CD4-positive, alpha-beta T cell treated with Interleukin-6 at 100 ng/mL for 8 hours (primary cell): ENCODE measurements at regions not wholly inside any gene's neighbourhood (a gene's known extent, or its start where the extent isn't known, plus 50 kb on each side); places are given as distances from the start of the nearest gene placed in this dataset.

Experiments
- DNase-seq: peaks from one replicate; pipeline ENCODE4 v3.0.0-alpha.2; 2020; ENCODE audit warnings: mixed read lengths, low spot score

- no peak for DNase-seq
Observed at GRCh38 chr15:62749036-62749815, 293.3 kb upstream of the TPM1 start.

- no peak for DNase-seq
Observed at GRCh38 chr15:62750471-62750870, 292.1 kb upstream of the TPM1 start.

DNA sequence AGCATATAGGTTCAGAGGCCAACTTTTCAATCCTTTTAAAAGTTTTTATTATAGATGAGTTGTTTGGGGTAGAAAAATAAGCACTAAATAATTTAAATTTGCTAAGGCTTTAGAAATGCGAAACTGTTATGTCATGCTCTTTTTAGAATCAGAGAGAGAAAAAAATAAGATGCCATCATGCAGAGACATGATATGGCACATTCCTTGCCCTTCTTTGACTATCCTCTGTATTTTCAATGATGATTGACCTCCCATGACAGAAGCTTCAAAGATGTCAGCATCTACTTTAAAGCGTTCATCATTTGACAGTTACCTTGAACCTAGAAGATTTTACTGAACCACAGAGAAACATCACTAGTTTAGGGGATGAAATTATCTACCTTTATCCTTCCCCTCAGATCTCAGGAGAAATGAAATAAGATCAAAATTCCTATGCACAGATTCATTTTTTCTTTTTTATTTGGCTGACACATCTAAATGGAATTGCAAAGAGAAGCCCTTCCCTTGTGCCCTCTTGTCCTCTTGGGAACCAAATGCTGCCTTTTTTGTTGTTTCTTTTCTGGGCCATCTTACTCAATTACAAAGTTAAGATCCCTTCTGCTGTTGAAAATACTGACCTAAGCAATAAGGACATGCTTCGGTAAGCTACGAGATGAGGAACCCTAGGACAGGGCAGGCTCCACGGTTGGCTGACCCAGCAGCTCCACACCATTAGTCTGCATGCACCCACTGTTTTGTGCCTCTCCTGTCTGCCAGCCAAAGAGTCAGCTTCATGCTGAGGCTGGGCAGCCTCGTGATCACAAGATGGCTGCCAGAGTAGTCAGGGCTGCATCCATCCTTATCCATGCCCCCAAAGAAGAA, 289.7 kb upstream of the TPM1 start:
- no peak for DNase-seq

DNA sequence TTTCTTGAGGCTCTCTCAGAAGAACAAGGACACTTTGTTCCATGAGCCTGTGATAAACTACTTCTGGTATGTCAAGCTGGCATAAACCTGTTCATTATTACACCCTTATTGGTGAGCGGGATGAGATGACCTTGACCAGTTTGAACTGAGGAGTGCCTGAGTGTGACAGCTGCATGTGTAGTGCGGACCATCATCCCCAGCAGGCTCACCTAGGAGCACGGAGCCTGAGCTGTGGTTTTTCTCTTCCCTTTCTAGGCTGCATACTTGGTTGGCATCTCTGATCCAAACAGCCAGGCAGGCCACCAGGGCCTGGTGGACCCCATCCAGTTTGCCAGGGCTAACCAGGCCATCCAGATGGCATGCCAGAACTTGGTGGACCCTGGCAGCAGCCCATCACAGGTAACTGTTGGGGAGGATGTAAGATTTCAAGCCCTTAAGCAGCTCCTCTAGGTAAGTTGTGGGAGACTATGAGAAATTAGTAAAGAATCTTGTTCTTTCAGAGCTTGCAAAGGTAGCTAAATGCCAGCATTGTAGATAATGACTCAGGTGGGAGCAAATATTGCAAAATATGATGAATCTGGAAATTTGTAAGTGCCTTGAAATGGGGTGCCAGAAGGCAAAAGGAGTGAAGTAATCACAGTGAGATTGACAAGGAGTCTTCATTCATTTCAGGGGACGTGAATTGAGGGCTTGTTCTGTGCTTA, 288.9 kb upstream of the TPM1 start:
- no peak for DNase-seq

DNA sequence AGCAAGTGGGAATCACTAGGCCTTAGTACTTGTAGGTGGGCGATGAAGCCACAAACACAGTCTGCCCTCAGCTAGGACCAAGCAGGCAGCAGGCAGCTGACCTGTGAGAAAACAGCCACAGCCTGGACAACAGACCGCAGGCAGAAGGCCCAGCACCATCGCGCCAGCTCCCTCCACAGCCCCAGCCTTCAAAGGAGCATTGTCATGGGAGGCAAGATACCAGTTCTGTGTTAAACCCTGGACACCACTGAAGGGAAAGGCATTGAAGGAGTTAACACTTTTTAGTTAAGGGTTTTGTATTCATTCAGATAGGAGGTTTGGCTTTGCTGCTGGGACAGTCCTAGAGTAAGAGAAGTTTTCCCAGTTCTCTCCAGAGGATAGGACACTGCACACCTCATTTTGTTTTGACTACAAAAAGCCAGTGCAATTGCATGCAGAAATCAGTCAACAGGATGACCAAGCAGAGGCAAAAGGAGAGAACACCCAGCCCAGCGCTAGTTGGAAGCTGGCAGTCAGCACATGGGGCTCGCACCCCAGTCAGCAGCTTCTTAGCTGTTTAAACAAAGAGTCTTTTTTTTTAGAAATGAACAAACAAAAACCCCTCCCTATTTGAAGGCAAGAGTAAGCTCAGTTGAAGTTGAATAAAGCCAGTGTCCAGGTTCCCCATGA, 286.1 kb upstream of the TPM1 start:
- no peak for DNase-seq

DNA sequence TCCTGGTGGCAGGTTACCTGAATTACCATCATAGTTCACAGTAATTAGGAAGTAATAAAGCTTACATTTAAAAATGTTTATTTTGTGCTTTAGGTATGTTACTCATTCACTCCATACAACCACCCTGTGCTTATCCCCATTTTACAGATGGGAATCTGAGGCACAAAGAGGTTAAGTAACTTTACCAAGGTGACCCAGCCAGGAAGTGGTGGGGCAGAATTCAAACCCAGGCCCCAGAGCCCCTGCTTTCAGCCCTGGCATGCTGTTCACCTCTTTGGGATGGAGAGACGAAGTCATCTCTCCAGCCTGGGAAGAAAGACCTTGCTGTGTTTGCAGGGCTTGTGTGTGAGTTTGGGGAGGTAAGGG, 285.6 kb upstream of the TPM1 start:
- DNase-seq = no peak

DNA sequence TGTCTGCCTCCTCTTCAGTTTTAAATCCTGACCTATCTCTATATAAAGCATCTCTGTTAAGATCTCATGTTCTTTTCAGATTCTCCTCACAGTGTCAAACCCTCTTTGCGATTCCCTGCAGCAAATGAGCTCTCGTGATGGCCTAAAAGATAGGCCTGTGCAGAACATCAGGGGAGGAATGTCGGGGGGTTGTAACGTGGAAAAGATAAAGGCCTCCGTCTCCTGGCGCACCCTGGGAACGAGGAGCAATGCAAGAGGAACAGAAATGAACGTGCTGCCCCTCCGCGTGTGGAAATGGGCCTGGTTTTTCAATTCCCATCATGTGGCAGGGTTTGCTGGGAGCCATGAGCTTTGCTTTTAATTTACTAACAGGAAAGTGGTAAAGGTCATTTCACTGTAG, 285.0 kb upstream of the TPM1 start:
- no peak for DNase-seq

DNA sequence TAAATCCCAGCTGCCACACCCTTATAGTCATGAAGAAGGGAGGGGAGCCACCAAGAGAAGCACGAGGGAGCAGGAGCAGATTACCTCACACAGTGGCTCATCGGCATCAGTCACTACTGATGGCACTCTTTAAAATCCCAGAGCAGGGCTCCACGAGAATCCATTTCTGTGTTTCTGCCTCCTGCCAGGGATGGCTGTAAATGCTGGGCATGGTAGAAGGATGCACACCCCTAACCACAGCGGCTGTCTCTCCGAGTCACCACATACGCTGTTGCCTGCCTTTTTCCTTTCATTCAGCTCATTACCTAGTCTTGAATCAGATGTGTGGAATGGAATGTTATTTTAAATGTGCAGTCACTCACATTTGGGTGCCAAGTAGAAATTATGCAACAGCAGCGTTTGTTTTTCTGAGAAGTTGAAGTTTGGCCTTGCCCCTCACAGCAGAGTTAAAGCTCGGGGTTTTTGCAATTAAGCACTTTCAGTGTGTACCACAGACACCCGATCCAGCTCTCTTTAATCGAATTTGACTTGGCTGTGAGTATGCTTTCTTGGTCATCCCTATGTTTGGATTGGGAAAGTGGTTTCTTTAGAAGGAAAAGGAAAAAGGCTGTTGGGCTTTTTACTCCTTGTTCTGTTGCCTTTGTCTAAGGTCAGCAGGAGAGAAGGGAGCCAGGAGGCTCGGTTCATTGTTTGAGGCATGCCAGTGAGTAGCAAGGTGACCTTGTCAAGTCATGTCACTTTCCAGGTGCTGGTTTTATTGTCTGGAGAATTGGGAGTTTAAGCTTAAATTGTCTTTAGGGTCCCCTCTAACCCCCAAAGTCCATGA, 284.2 kb upstream of the TPM1 start:
- no peak for DNase-seq

DNA sequence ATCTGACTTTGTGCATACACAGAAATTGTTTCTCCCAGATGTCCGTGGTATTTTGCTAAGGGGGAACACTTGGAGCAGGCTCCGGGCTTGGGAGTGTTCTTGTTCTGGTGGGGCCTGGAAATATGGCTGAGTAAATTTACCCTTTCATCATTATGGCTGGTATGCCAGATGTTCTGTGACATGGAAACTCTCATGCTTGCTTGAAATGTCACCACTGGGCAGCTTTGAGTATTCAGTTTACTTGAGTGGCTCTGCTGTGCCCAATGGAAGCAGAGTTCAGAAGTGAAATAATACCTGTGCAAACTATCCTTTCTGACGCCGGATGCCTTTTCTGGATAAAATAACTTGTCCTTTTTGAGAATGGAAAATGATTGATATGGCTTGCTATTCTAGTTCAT, 283.6 kb upstream of the TPM1 start:
- no peak for DNase-seq

DNA sequence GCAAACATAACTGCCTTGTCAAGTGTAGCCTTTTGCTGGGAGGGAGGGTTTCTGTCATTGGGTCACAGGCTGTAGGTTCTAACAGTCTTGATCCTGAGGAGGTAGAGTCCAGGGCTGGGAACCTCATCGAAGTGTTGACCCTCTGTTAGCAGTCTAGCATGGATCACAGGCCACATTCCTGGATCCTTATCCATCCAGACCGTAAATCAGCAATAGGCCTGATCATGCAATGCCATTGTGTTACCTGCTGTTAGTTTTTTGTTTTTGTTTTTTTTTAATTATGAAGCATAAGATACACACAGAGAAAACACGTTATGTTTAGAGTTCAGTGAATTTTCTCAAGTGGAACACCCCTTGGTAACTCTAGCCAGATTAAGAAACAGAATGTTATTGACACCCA, 282.0 kb upstream of the TPM1 start:
- no peak for DNase-seq

DNA sequence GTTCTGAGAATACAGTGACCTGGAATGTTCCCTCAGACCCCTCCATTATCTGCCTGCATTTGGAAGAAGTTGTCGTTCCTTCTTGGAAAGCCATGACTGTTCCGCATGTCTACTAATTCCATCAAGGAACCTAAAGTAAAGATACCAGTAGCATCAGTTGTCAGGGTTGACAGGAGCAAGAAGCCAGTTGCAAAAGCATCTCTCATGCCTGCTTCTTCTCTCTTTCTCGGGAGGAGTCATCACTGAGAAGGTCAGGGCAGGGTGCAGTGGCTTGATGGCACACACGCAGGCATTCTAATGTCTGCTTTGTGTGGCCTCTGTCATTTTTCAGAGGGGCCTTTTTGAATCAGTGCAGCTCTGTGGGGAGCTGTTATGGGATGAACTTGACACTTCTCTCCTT, 276.6 kb upstream of the TPM1 start:
- DNase-seq = no peak

DNA sequence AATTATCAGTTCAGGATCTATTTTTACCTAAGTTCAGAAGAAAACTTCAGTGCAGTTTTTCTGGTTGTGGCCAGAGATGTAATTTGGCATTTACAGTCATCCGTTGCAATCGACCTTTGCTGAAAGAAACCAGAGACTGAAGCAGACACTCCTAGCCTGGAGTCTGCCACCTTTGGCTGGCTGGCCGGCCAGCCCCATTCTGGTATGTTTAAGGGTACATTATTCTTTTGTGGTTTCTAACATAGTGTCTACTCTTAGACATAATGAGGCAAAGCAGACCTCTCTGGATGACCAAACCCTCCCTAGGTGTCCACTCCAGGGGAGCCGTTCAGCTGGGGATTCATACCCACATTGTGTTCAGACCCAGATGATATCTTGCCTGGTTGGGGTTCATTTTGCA, 275.9 kb upstream of the TPM1 start:
- no peak for DNase-seq

- no peak for DNase-seq
Observed at GRCh38 chr15:62769604-62770003, 272.9 kb upstream of the TPM1 start.

DNA sequence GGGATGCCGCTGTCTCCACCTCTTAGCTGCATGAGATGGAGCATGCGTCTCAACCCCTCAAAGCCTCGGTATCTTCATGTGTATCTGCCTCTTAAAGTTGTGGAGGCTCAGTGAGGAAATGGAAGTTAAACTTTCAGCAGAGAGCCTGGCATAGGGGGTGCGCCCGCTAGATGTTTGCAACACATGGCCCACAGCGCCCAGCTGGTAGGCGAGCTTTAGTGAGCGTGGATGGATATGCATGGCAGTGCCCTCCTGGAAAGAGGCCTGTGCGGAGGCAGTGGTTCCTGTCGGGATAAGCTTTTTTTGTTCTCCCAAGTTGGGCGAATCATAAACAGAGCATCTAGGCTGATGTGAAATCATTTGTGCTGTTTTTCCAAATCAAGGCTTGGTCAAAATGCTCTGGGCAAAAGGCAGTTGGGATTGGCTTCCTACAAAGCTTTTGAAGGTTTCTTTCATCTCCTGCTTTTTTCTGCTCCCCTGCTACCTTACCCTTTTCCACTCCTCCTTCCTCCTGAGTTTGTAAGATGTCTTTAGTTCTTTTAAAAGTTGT, 272.4 kb upstream of the TPM1 start:
- no peak for DNase-seq

- DNase-seq = no peak
Observed at GRCh38 chr15:62770752-62771151, 271.8 kb upstream of the TPM1 start.

DNA sequence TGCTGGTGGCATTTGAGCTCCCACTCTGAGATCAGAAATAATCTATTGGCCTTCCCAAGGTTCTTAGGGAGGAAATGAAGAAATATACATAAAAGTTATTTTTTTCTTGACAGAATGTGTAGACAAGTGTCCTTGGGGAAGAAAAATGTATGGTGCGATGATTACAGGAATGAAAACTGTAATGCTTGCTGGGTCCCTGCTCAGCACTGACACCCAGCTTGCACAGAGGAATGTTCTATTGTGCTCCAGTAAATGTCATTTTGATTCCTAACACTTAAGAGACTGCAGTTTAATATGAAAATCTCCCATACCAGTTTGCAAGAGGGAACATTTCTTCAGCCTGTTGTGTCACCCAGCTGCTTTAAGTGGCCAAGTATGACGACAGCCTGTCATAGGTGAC, 271.3 kb upstream of the TPM1 start:
- no peak for DNase-seq

DNA sequence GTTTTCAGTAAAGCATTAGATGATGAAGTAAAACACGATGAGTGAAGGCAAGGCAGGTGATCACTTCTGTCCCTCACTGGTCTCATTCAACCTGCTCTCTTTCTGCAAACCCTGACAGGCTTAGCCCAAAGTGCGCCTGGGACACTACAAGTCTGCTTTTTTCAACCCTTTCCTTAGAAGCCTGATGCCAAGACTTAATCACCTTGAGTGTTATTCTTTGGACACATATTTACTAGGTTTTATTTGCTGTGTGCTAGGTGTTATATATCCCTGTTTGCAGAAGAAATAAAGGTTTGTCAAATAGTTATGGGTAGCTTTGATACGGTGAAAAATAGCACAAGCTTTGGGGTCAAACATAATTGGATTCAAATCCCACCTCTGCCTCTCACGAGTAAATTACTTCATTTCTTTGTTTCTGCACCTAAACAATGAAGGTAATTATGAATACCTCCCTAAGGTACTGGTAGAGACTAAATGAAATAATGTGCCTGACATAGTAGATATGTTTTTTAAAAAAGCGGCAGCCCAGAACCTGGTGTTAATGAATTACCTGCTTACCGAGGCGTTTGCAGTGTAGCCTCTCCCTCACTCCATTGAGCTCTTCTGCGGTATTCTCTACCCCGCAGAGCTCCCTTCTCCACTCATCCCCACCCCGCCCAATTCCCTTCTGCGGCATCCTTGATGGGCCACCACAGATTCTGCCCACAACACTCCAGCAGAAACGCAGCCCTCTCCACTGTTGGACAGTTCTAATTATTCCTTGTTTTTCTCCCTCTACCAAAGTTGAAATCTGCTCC, 269.0 kb upstream of the TPM1 start:
- no peak for DNase-seq

- DNase-seq = no peak
Observed at GRCh38 chr15:62775932-62776331, 266.6 kb upstream of the TPM1 start.

DNA sequence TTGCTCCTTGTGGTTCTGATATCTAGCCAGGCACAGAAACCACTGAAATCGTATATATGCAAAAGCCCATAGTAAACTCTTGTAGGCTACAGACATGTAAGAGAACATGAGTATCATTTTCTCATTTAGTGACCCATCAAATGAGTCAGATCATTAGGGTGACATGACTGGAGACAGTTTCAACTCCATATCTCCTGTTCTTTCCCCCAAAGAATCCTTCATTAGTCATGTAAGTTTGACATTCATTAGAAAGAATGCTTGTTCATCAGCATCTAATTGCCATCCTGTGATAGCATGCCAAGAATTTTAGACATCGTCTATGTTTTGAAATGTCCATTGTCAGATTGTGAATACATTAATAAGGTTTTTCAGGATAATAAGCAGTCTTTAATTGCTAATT, 264.9 kb upstream of the TPM1 start:
- no peak for DNase-seq

DNA sequence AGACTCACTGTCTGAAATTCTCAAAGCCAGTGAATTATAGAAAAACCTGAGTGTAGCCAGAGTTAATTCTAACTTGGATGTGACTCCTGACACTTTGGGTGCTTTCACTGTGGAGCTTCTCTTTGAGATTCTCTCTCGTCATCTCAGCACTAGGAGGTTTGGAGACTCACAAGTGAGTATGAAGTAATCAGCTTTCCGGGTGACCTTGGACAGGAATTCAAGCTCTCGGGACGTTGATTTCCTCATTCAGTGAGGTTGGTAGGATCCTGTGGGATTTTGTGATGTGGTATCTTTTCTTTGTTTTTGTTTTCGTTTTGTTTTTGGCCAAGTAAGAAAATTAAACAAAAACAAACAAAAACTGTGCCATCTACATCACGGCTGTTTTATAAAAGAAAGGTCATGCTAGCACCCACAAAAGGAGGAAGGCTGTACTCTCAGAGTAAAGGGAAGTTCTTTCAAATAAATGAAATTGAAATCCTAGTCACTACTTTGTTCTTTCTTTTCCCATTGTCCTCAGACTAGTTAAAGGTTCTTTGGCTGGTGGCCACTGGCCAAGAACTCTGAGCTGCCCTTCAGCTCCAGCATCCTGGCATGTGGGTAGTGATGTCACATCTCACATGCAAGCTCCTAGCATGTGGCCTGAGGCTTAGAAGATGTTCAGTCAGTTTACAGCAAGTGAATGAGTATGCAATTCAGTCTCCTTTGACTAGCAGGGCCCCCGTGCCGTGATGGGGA, 263.3 kb upstream of the TPM1 start:
- DNase-seq = no peak
